Spleen (tissue), 7 donors: ENCODE measurements at regions not wholly inside any gene's neighbourhood (a gene's known extent, or its start where the extent isn't known, plus 50 kb on each side); places are given as distances from the start of the nearest gene placed in this dataset.

Experiments used
- POLR2A ChIP-seq, 3 donors: fragments of 450-650 bp; IDR thresholded peaks; one replicate each; pipeline ENCODE4 v1.5.1; 2017; ENCODE audit warnings: antibody characterized with exemption in 3 of 3, mild to moderate bottlenecking in 1 of 3
- POLR2AphosphoS5 ChIP-seq, 3 donors: sonication (generic); formaldehyde crosslinking; IDR thresholded peaks; one replicate each; pipeline ENCODE4 v1.5.1; 2017; ENCODE audit warnings: antibody characterized with exemption in 3 of 3
- TF ChIP-seq, protein P1 (sequence below), 11 experiments: fragments of 200-600 bp in 7 of 11; fragments of 450-650 bp in 4 of 11; sonication (generic) in 4 of 11; IDR thresholded peaks in 8 of 11; conservative IDR thresholded peaks in 3 of 11; 1 replicate in 7 of 11; 2 replicates in 4 of 11; pipeline versions ENCODE4 v1.4.0 to v1.8.0; 2016 to 2021; ENCODE audit warnings: antibody characterized with exemption in 11 of 11, inconsistent platforms in 4 of 11, mild to moderate bottlenecking in 1 of 11
- donor health status: DM: no; HTN: no; CAD: no; lungs with moderate emphysema.
- donor health status: DM: no; HTN: no; CAD: no.
- donor health status: DM: no; HTN: no; CAD: no.

DNA sequence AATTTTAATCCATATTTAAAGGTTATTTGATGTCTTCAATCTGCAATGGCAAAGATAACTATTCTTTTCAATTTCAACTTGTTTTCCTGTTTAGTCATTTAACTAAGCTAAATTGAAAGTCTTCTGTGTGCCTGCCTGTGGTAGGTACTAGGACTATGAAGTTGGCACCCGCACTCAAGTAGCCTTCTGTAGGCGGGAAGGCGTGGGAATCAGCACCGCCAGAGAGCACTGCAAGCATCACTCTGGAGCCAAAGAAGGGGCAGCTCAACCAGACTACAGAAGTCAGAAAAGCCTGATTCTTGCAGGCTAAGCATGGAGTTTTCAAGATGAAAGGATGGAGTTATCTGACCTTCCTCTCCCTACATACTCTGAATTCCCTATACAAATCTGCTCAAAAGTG, 269.0 kb upstream of the PHF14 start:
- TF ChIP-seq, protein P1, sequence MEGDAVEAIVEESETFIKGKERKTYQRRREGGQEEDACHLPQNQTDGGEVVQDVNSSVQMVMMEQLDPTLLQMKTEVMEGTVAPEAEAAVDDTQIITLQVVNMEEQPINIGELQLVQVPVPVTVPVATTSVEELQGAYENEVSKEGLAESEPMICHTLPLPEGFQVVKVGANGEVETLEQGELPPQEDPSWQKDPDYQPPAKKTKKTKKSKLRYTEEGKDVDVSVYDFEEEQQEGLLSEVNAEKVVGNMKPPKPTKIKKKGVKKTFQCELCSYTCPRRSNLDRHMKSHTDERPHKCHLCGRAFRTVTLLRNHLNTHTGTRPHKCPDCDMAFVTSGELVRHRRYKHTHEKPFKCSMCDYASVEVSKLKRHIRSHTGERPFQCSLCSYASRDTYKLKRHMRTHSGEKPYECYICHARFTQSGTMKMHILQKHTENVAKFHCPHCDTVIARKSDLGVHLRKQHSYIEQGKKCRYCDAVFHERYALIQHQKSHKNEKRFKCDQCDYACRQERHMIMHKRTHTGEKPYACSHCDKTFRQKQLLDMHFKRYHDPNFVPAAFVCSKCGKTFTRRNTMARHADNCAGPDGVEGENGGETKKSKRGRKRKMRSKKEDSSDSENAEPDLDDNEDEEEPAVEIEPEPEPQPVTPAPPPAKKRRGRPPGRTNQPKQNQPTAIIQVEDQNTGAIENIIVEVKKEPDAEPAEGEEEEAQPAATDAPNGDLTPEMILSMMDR (IDR thresholded peaks at IDR 0.05 in 8 of 11, conservative IDR thresholded peaks at IDR 0.05 in 3 of 11) = no peak
- TF ChIP-seq POLR2A (IDR thresholded peaks at IDR 0.05) (no peak), POLR2AphosphoS5 (IDR thresholded peaks at IDR 0.05) (no peak)
